AG20443 (cell line): ENCODE measurements at regions not wholly inside any gene's neighbourhood (a gene's known extent, or its start where the extent isn't known, plus 50 kb on each side); places are given as distances from the start of the nearest gene placed in this dataset.

Experiments
- DNase-seq: peaks from one replicate; pipeline ENCODE4 v3.0.0; 2012; ENCODE audit warnings: low spot score, mixed read lengths

GRCh38 chr5:8848997-8849594 is 696.8 kb downstream of the SEMA5A start:
- DNase-seq: peak; percentile 87

- DNase-seq: no peak
These were observed 694.8 kb downstream of the SEMA5A start for GRCh38 chr5:8851101-8851500.

GRCh38 chr5:8857051-8857450 is 688.8 kb downstream of the SEMA5A start:
- DNase-seq: peak; percentile 15

GRCh38 chr5:8861764-8862163 is 684.1 kb downstream of the SEMA5A start:
- no peak for DNase-seq

- DNase-seq: peak; percentile 13
These were observed 681.8 kb downstream of the SEMA5A start for GRCh38 chr5:8864053-8864452.

- no peak for DNase-seq
These were observed 680.6 kb downstream of the SEMA5A start for GRCh38 chr5:8865266-8865665.

- no peak for DNase-seq
These were observed 680.0 kb downstream of the SEMA5A start for GRCh38 chr5:8865686-8866374.

GRCh38 chr5:8868283-8868682 is 677.6 kb downstream of the SEMA5A start:
- no peak for DNase-seq

GRCh38 chr5:8869932-8870331 is 675.9 kb downstream of the SEMA5A start:
- no peak for DNase-seq

GRCh38 chr5:8870349-8870958 is 675.4 kb downstream of the SEMA5A start:
- no peak for DNase-seq

GRCh38 chr5:8870959-8871355 is 674.9 kb downstream of the SEMA5A start:
- DNase-seq: no peak

GRCh38 chr5:8871446-8871845 is 674.4 kb downstream of the SEMA5A start:
- no peak for DNase-seq

- no peak for DNase-seq
These were observed 670.2 kb downstream of the SEMA5A start for GRCh38 chr5:8875722-8876121.

- no peak for DNase-seq
These were observed 666.6 kb downstream of the SEMA5A start for GRCh38 chr5:8879248-8879647.

GRCh38 chr5:8884029-8884428 is 661.8 kb downstream of the SEMA5A start:
- DNase-seq: no peak

- DNase-seq: no peak
These were observed 652.9 kb downstream of the SEMA5A start for GRCh38 chr5:8892926-8893325.

GRCh38 chr5:8894031-8894430 is 651.8 kb downstream of the SEMA5A start:
- no peak for DNase-seq

- no peak for DNase-seq
These were observed 650.8 kb downstream of the SEMA5A start for GRCh38 chr5:8895062-8895461.

- DNase-seq: no peak
These were observed 650.3 kb downstream of the SEMA5A start for GRCh38 chr5:8895599-8895998.

- DNase-seq: no peak
These were observed 648.6 kb downstream of the SEMA5A start for GRCh38 chr5:8897316-8897715.

- DNase-seq: peak; percentile 16
These were observed 640.9 kb downstream of the SEMA5A start for GRCh38 chr5:8905021-8905420.

- DNase-seq: peak; percentile 22
These were observed 639.4 kb downstream of the SEMA5A start for GRCh38 chr5:8906303-8906967.
